ENCODE measurements at regions not wholly inside any gene's neighbourhood (a gene's known extent, or its start where the extent isn't known, plus 50 kb on each side); places are given as distances from the start of the nearest gene placed in this dataset.

GRCh38 chr10:36451391-36451970, 673.9 kb upstream of the ANKRD30A start:
- no peak overlapping the region for H3K27ac ChIP-seq (ENCODE audit: insufficient read depth, low read length, poor library complexity, severe bottlenecking)
- no peaks in the 10 kb centered on the region for H3K27me3 Mint-ChIP-seq
- H3K27ac Mint-ChIP-seq, result no peak overlapping the region
- H3K9me3 ChIP-seq (ENCODE audit: control insufficient read depth in 2 of 2, low read length in 2 of 2), result no peaks in the 10 kb centered on the region
- H3K36me3 ChIP-seq (ENCODE audit: control insufficient read depth, insufficient read depth, low read length), result no peaks in the 10 kb centered on the region
- DNase-seq (no peak), ATAC-seq (ENCODE audit: low read depth in 2 of 2) (no peak)
- H3K36me3 Mint-ChIP-seq, result no peaks in the 10 kb centered on the region
- no peak overlapping the region for H3K4me3 Mint-ChIP-seq
- H3K27me3 ChIP-seq (ENCODE audit: control insufficient read depth, insufficient read depth, low read length), result no peaks in the 10 kb centered on the region
- H3K9me3 Mint-ChIP-seq, result peaks cover 0 to 13% (median 3%) of the 10 kb centered on the region in 7 donors
- no peaks in the 10 kb centered on the region for H3K4me1 ChIP-seq (ENCODE audit: control insufficient read depth, insufficient read depth, low read length, poor library complexity, severe bottlenecking)
- no peak overlapping the region for H3K4me3 ChIP-seq (ENCODE audit: low read depth, low read length)
- H3K4me1 Mint-ChIP-seq, result no peaks in the 10 kb centered on the region

- Histone ChIP-seq H3K27ac (ENCODE audit: insufficient read depth, low read length, poor library complexity, severe bottlenecking) (no peak overlapping the region), H3K9me3 (ENCODE audit: control insufficient read depth in 2 of 2, low read length in 2 of 2) (no peaks in the 10 kb centered on the region), H3K27me3 (ENCODE audit: control insufficient read depth, insufficient read depth, low read length) (no peaks in the 10 kb centered on the region), H3K4me3 (ENCODE audit: low read depth, low read length) (no peak overlapping the region), H3K4me1 (ENCODE audit: control insufficient read depth, insufficient read depth, low read length, poor library complexity, severe bottlenecking) (no peaks in the 10 kb centered on the region), H3K36me3 (ENCODE audit: control insufficient read depth, insufficient read depth, low read length) (no peaks in the 10 kb centered on the region)
- ATAC-seq (ENCODE audit: low read depth in 2 of 2), result no peak
- peaks cover 0 to 9% (median 0%) of the 10 kb centered on the region in 7 donors for H3K9me3 Mint-ChIP-seq
- no peaks in the 10 kb centered on the region for H3K27me3 Mint-ChIP-seq
- H3K27ac Mint-ChIP-seq, result no peak overlapping the region
- DNase-seq, result no peak
- H3K4me1 Mint-ChIP-seq, result no peaks in the 10 kb centered on the region
- no peak overlapping the region for H3K4me3 Mint-ChIP-seq
- no peaks in the 10 kb centered on the region for H3K36me3 Mint-ChIP-seq
Observed at GRCh38 chr10:36450380-36450779, 675.0 kb upstream of the ANKRD30A start.

GRCh38 chr10:36448760-36449691, 676.4 kb upstream of the ANKRD30A start:
- no peaks in the 10 kb centered on the region for H3K4me1 ChIP-seq (ENCODE audit: control insufficient read depth, insufficient read depth, low read length, poor library complexity, severe bottlenecking)
- Mint-ChIP-seq H3K4me3 (no peak overlapping the region), H3K36me3 (no peaks in the 10 kb centered on the region), H3K4me1 (no peaks in the 10 kb centered on the region), H3K9me3 (peaks cover 0 to 9% (median 0%) of the 10 kb centered on the region in 7 donors), H3K27me3 (no peaks in the 10 kb centered on the region), H3K27ac (no peak overlapping the region)
- no peak for DNase-seq
- ATAC-seq (ENCODE audit: low read depth in 2 of 2), result no peak
- H3K27ac ChIP-seq (ENCODE audit: insufficient read depth, low read length, poor library complexity, severe bottlenecking), result no peak overlapping the region
- no peaks in the 10 kb centered on the region for H3K27me3 ChIP-seq (ENCODE audit: control insufficient read depth, insufficient read depth, low read length)
- H3K4me3 ChIP-seq (ENCODE audit: low read depth, low read length), result no peak overlapping the region
- H3K9me3 ChIP-seq (ENCODE audit: control insufficient read depth in 2 of 2, low read length in 2 of 2), result no peaks in the 10 kb centered on the region
- H3K36me3 ChIP-seq (ENCODE audit: control insufficient read depth, insufficient read depth, low read length), result no peaks in the 10 kb centered on the region

GRCh38 chr10:36446881-36447280, 678.5 kb upstream of the ANKRD30A start:
- Mint-ChIP-seq H3K36me3 (no peaks in the 10 kb centered on the region), H3K27me3 (no peaks in the 10 kb centered on the region), H3K27ac (no peak overlapping the region), H3K4me1 (no peaks in the 10 kb centered on the region), H3K4me3 (no peak overlapping the region), H3K9me3 (peaks cover 0 to 12% (median 4%) of the 10 kb centered on the region in 7 donors)
- Histone ChIP-seq H3K27ac (ENCODE audit: insufficient read depth, low read length, poor library complexity, severe bottlenecking) (no peak overlapping the region), H3K9me3 (ENCODE audit: control insufficient read depth in 2 of 2, low read length in 2 of 2) (no peaks in the 10 kb centered on the region), H3K4me3 (ENCODE audit: low read depth, low read length) (no peak overlapping the region), H3K36me3 (ENCODE audit: control insufficient read depth, insufficient read depth, low read length) (no peaks in the 10 kb centered on the region), H3K4me1 (ENCODE audit: control insufficient read depth, insufficient read depth, low read length, poor library complexity, severe bottlenecking) (no peaks in the 10 kb centered on the region), H3K27me3 (ENCODE audit: control insufficient read depth, insufficient read depth, low read length) (no peaks in the 10 kb centered on the region)
- no peak for ATAC-seq (ENCODE audit: low read depth in 2 of 2)
- DNase-seq, result no peak

GRCh38 chr10:36443233-36443632, 682.2 kb upstream of the ANKRD30A start:
- H3K4me3 Mint-ChIP-seq, result no peak overlapping the region
- peaks cover 1 to 15% (median 8%) of the 10 kb centered on the region in 7 donors for H3K9me3 Mint-ChIP-seq

GRCh38 chr10:36441557-36441956, 683.8 kb upstream of the ANKRD30A start:
- Histone ChIP-seq H3K4me3 (ENCODE audit: low read depth, low read length) (no peak overlapping the region), H3K27me3 (ENCODE audit: control insufficient read depth, insufficient read depth, low read length) (no peaks in the 10 kb centered on the region), H3K9me3 (ENCODE audit: control insufficient read depth in 2 of 2, low read length in 2 of 2) (no peaks in the 10 kb centered on the region), H3K27ac (ENCODE audit: insufficient read depth, low read length, poor library complexity, severe bottlenecking) (no peak overlapping the region), H3K4me1 (ENCODE audit: control insufficient read depth, insufficient read depth, low read length, poor library complexity, severe bottlenecking) (no peaks in the 10 kb centered on the region), H3K36me3 (ENCODE audit: control insufficient read depth, insufficient read depth, low read length) (no peaks in the 10 kb centered on the region)
- H3K4me3 Mint-ChIP-seq, result no peak overlapping the region
- H3K27me3 Mint-ChIP-seq, result peaks cover 4% of the 10 kb centered on the region
- peaks cover 5 to 19% (median 8%) of the 10 kb centered on the region in 7 donors for H3K9me3 Mint-ChIP-seq
- DNase-seq, result no peak
- no peak overlapping the region for H3K27ac Mint-ChIP-seq
- no peaks in the 10 kb centered on the region for H3K4me1 Mint-ChIP-seq
- no peak for ATAC-seq (ENCODE audit: low read depth in 2 of 2)
- no peaks in the 10 kb centered on the region for H3K36me3 Mint-ChIP-seq

More at GRCh38 chr10:36443233-36443632, 682.2 kb upstream of the ANKRD30A start:
- DNase-seq (no peak), ATAC-seq (ENCODE audit: low read depth in 2 of 2) (no peak)
- no peak overlapping the region for H3K4me3 ChIP-seq (ENCODE audit: low read depth, low read length)
- Mint-ChIP-seq H3K36me3 (no peaks in the 10 kb centered on the region), H3K4me1 (no peaks in the 10 kb centered on the region), H3K27ac (no peak overlapping the region), H3K27me3 (peaks cover 4% of the 10 kb centered on the region)
- no peak overlapping the region for H3K27ac ChIP-seq (ENCODE audit: insufficient read depth, low read length, poor library complexity, severe bottlenecking)
- H3K27me3 ChIP-seq (ENCODE audit: control insufficient read depth, insufficient read depth, low read length), result no peaks in the 10 kb centered on the region
- H3K9me3 ChIP-seq (ENCODE audit: control insufficient read depth in 2 of 2, low read length in 2 of 2), result no peaks in the 10 kb centered on the region
- H3K4me1 ChIP-seq (ENCODE audit: control insufficient read depth, insufficient read depth, low read length, poor library complexity, severe bottlenecking), result no peaks in the 10 kb centered on the region
- H3K36me3 ChIP-seq (ENCODE audit: control insufficient read depth, insufficient read depth, low read length), result no peaks in the 10 kb centered on the region

- Histone ChIP-seq H3K4me1 (ENCODE audit: control insufficient read depth, insufficient read depth, low read length, poor library complexity, severe bottlenecking) (no peaks in the 10 kb centered on the region), H3K27me3 (ENCODE audit: control insufficient read depth, insufficient read depth, low read length) (no peaks in the 10 kb centered on the region), H3K27ac (ENCODE audit: insufficient read depth, low read length, poor library complexity, severe bottlenecking) (no peak overlapping the region), H3K9me3 (ENCODE audit: control insufficient read depth in 2 of 2, low read length in 2 of 2) (no peaks in the 10 kb centered on the region), H3K36me3 (ENCODE audit: control insufficient read depth, insufficient read depth, low read length) (no peaks in the 10 kb centered on the region), H3K4me3 (ENCODE audit: low read depth, low read length) (no peak overlapping the region)
- DNase-seq (no peak), ATAC-seq (ENCODE audit: low read depth in 2 of 2) (no peak)
- Mint-ChIP-seq H3K4me3 (no peak overlapping the region), H3K27me3 (peaks cover 4% of the 10 kb centered on the region), H3K36me3 (no peaks in the 10 kb centered on the region), H3K4me1 (no peaks in the 10 kb centered on the region), H3K9me3 (peaks cover 5 to 19% (median 8%) of the 10 kb centered on the region in 7 donors), H3K27ac (no peak overlapping the region)
Observed at GRCh38 chr10:36440539-36440938, 684.9 kb upstream of the ANKRD30A start.
